ENCODE measurements at regions not wholly inside any gene's neighbourhood (a gene's known extent, or its start where the extent isn't known, plus 50 kb on each side); places are given as distances from the start of the nearest gene placed in this dataset.
"Not testable (repeated sequence)": the region's sequence is repeated elsewhere in the genome, so short reads cannot be mapped to it uniquely, and the experiment has no call there.

- not testable (repeated sequence) for TF ChIP-seq EP300, CEBPB, NR3C1, HDAC2 (IDR thresholded peaks at IDR 0.05)
- TF ChIP-seq, protein P1, sequence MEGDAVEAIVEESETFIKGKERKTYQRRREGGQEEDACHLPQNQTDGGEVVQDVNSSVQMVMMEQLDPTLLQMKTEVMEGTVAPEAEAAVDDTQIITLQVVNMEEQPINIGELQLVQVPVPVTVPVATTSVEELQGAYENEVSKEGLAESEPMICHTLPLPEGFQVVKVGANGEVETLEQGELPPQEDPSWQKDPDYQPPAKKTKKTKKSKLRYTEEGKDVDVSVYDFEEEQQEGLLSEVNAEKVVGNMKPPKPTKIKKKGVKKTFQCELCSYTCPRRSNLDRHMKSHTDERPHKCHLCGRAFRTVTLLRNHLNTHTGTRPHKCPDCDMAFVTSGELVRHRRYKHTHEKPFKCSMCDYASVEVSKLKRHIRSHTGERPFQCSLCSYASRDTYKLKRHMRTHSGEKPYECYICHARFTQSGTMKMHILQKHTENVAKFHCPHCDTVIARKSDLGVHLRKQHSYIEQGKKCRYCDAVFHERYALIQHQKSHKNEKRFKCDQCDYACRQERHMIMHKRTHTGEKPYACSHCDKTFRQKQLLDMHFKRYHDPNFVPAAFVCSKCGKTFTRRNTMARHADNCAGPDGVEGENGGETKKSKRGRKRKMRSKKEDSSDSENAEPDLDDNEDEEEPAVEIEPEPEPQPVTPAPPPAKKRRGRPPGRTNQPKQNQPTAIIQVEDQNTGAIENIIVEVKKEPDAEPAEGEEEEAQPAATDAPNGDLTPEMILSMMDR (IDR thresholded peaks at IDR 0.05), result not testable (repeated sequence)
- TF ChIP-seq, protein P2, sequence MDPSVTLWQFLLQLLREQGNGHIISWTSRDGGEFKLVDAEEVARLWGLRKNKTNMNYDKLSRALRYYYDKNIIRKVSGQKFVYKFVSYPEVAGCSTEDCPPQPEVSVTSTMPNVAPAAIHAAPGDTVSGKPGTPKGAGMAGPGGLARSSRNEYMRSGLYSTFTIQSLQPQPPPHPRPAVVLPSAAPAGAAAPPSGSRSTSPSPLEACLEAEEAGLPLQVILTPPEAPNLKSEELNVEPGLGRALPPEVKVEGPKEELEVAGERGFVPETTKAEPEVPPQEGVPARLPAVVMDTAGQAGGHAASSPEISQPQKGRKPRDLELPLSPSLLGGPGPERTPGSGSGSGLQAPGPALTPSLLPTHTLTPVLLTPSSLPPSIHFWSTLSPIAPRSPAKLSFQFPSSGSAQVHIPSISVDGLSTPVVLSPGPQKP (IDR thresholded peaks at IDR 0.05; ENCODE audit: low read depth, low read length), result not testable (repeated sequence)
- TF ChIP-seq, protein P3, sequence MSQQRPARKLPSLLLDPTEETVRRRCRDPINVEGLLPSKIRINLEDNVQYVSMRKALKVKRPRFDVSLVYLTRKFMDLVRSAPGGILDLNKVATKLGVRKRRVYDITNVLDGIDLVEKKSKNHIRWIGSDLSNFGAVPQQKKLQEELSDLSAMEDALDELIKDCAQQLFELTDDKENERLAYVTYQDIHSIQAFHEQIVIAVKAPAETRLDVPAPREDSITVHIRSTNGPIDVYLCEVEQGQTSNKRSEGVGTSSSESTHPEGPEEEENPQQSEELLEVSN (IDR thresholded peaks at IDR 0.05; ENCODE audit: borderline replicate concordance, low read depth), result not testable (repeated sequence)
Observed at GRCh38 chr7:19517546-19517945, 191.3 kb downstream of the POLR1F start.

Data from A549 (cell line).